Urinary bladder (tissue), 3 donors: ENCODE measurements at regions not wholly inside any gene's neighbourhood (a gene's known extent, or its start where the extent isn't known, plus 50 kb on each side); places are given as distances from the start of the nearest gene placed in this dataset.
"Not testable (repeated sequence)": the region's sequence is repeated elsewhere in the genome, so short reads cannot be mapped to it uniquely, and the experiment has no call there.

ENCODE experiments used
- DNase-seq: peaks from one replicate; pipeline ENCODE4 v3.0.0-alpha.2; 2015; ENCODE audit errors: extremely low spot score
- H3K27ac ChIP-seq: one replicate; pipeline ENCODE4 v1.5.1; 2013; ENCODE audit warnings: low read depth, mild to moderate bottlenecking, moderate library complexity
- H3K36me3 ChIP-seq: one replicate; pipeline ENCODE4 v1.6.1; 2013; ENCODE audit warnings: mild to moderate bottlenecking, moderate library complexity; ENCODE audit not compliant: insufficient read depth
- H3K4me1 ChIP-seq: one replicate; pipeline ENCODE4 v1.6.1; 2013; ENCODE audit warnings: mild to moderate bottlenecking, moderate library complexity; ENCODE audit not compliant: insufficient read depth
- H3K4me3 ChIP-seq: one replicate; pipeline ENCODE4 v1.5.1; 2013; ENCODE audit warnings: low read depth, low read length
- WGBS: extraction: QIAGEN DNeasy Blood & Tissue Kit; methylation state at CpG from one replicate; pipeline ENCODE4 v1.1.7; 2013; 5-methylcytosine and 5-hydroxymethylcytosine counted together
- donor health status: healthy with polysubstance abuse.
- donor health status: healthy.

DNA sequence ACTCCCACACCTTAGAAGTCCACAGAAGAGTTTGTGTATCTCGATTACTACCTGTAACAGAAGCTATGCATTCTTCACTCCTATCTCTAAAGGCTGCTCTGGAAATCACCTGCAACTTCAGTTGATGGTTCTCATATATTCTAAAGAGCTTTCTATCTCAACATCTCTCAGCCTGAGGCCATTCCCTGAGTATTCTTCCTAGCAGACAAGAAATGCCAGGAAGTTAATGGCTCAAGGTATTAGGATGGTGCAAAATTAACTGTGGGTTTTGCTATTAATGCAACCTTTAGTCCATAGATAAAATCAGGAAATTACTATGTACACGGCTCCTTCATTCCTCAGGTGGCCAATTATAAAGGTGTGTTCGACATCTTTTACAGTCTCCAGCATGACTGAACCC is 290.1 kb downstream of the ZNF716 start:
- H3K4me3 ChIP-seq, H3K4me1 ChIP-seq, H3K36me3 ChIP-seq, DNase-seq, H3K27ac ChIP-seq: not testable (repeated sequence)
- WGBS, result 48% methylated on average over 3 of the region's 3 CpGs

DNA sequence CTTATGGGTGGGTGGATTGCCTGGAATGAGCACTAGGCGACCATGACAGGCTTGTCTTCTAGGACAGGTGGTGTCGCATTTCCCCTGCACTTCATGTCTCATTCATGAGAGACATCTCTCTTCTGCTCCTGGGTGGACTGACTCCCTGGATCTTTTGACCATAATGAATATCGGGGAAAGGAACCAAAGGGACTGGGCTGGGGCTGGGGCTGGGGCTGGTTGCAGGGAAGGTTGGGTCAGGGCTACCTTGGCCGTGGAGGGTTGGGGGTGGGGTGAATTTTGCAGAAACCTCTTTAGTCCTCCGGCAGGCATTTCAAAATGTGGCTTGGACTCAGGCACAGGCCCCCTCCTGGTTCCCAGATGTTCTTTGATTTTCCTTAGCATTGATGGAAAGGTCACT is 319.2 kb downstream of the ZNF716 start:
- H3K4me1 ChIP-seq, result no peaks in the 10 kb centered on the region
- H3K27ac ChIP-seq, result no peak overlapping the region
- DNase-seq, result no peak
- H3K4me3 ChIP-seq, result no peak overlapping the region
- no peaks in the 10 kb centered on the region for H3K36me3 ChIP-seq
- 81% methylated on average over 5 of the region's 5 CpGs for WGBS

DNA sequence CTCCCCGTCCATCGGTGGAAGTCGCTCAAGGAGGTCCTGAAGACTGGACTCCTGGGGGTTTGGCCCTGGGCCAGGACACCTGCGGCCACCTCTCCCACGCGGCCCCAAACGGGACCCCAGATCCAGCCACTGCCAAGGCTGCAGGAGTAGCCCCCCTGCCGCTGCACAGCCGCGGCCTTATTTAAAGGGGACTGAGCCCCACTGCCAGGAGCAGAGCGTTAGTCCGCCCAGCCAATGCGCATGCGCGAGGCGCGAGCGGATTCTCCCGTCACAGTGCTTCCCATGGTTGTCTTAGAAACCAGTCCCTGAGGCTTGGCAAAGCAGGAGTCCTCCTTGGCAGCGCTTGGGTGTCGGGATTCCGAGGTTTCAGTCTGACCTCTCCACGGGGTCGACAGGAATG is 320.0 kb downstream of the ZNF716 start:
- WGBS, result 67% methylated on average over 24 of the region's 24 CpGs

DNA sequence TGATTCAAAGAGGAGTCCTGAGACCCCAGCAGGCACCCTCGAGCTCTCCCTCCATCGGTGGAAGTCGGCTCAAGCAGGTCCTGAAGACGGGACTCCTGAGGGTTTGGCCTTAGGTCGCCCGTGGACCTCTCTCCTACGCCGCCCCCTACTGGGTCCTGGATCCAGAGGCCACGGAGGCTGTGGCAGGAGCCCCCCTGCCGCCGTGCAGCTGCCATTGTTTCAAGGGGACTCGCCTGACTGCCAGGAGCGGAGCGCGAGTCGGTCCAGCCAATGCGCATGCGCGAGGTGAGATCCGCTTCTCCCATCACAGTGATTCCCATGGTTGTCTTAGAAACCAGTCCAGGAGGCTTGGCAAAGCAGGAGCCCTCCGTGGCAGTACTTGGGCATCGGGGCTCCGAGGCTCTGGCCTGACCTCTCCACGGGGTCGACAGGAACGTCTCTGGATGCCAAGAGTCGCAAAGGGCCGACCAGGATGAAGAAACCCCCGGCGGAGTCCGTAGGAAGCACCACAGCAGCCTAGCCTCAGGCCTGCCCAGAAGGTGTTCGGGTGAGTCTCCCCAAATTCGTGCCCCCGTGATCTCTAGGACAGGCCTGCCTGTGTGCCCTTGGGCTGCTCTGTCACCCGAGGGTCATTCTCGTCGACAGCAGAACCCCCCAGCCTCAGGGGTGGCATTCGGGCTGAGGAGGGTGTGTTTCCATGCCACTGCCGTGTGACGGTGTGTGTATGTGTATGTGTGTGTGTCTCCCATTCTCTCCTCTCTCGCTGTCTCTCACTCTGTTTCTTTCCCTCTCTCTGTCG is 322.3 kb downstream of the ZNF716 start:
- Histone ChIP-seq H3K27ac (no peak overlapping the region), H3K36me3 (no peaks in the 10 kb centered on the region), H3K4me1 (no peaks in the 10 kb centered on the region), H3K4me3 (no peak overlapping the region)
- WGBS, result 86% methylated on average over 42 of the region's 42 CpGs
- DNase-seq, result no peak

More for the DNA sequence above, 320.0 kb downstream of the ZNF716 start:
- Histone ChIP-seq H3K4me3 (no peak overlapping the region), H3K4me1 (no peaks in the 10 kb centered on the region), H3K27ac (no peak overlapping the region), H3K36me3 (no peaks in the 10 kb centered on the region)
- DNase-seq, result no peak

DNA sequence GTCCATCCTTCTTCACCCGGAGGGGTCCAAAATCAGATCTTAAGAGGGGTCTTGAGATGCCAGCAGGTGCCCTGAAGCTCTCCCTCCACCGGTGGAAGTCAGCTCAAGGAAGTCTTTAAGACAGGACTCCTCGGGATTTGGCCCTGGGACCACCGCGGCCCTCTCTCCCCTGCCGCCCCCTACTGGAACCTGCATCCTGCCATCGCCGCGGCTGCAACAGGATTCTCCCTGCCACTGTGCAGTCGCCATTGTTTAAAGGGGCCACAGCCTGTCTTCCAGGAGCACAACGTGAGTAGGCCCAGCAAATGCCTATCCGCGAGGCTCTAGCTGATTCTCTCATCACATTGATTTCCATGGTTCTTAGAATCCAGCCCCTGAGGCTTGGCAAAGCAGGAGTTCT is 324.3 kb downstream of the ZNF716 start:
- no peak overlapping the region for H3K27ac ChIP-seq
- DNase-seq, result no peak
- no peak overlapping the region for H3K4me3 ChIP-seq
- no peaks in the 10 kb centered on the region for H3K36me3 ChIP-seq
- H3K4me1 ChIP-seq, result no peaks in the 10 kb centered on the region
- WGBS, result 89% methylated on average over 13 of the region's 13 CpGs

DNA sequence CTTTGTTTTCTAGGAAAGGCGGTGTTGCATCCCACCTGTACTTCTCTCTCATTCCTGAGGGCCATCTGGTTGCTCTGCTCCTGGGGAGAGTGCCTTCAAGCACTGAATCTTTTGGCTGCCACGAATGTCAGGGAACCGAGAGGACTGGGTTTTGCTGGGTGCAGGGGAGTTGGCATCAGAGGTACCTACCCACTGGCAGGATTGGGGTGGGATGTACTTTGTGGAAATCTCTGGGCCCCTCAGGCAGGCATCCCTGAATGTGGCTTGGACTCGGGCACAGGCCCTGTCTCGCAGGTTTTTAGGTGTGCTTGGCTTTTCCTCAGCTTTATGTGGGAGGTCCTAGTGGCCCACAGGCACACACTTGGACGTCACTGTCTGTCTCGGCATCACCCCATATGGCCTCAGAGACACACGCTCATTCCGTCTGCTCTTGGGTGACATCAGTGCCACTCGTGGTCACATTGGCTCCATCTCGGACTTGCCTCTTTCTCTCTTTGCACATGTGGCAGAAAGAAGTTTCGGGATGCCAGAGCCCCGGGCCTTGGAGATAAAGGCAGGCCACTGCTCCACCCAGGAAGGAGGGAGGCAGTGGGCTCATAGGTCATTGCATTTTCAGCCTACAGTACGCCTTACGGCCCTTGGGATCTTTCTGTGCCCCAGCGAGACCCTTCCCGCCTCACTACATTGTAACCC is 325.6 kb downstream of the ZNF716 start:
- no peak for DNase-seq
- H3K27ac ChIP-seq, result no peak overlapping the region
- no peaks in the 10 kb centered on the region for H3K4me1 ChIP-seq
- no peaks in the 10 kb centered on the region for H3K36me3 ChIP-seq
- no peak overlapping the region for H3K4me3 ChIP-seq
- 80% methylated on average over 17 of the region's 17 CpGs for WGBS

DNA sequence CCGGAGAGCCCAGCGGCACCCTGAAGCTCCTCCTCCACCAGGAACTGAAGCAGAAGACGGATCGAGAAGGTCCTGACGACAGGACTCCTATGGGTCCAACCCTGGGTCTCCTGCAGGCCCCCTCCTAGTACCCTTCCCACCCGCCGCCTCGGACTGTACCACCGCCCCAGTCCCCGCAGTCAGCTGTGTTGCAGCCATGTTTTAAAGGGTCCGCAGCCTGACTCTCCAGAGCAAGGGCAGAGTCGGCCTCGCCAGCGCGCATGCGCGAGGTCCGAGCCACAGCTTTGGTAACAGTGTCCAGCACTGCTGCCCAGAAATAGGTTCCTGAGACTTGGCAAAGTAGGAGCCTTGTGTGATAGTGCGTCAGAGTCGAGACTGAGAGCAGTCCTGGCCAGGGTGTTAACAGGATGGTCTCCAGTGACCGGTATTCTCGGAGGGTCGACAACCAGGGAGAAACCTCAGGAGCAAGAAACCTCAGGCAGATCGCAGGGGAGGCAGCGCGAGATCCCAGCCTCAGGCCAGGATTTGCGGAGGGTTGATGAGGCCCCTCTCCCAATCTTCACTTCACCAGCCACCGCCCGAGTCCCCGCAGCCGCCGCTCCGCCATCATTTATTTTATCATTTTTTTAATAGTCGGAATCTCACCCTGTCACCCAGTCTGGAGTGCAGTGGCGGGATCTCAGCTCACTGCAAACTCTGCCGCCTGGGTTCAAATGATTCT is 326.3 kb downstream of the ZNF716 start:
- DNase-seq, H3K4me3 ChIP-seq, H3K36me3 ChIP-seq, H3K27ac ChIP-seq, H3K4me1 ChIP-seq: not testable (repeated sequence)
- WGBS, result 90% methylated on average over 36 of the region's 36 CpGs

DNA sequence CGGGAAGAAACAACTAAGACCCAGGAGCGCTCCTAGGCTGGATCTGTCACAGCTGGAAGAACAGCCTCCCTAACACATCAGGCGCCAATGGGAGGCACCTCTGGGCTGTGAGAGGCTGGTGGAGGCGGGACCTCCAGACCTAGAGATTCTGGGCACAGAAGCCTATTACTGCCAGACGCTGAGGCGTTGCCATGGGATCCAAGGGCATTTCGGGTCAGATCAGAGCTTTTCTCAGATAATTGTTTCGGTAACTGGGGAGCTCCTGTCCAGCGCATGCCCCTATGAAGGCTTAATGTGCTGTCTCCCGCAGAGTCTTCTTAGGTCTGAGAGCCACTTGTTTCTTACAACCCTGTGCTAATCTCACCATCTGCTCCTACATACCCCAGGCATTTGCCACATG is 339.2 kb downstream of the ZNF716 start:
- H3K36me3 ChIP-seq, result no peaks in the 10 kb centered on the region
- 79% methylated on average over 10 of the region's 10 CpGs for WGBS
- no peaks in the 10 kb centered on the region for H3K4me1 ChIP-seq
- no peak for DNase-seq
- H3K4me3 ChIP-seq, result no peak overlapping the region
- H3K27ac ChIP-seq, result no peak overlapping the region

DNA sequence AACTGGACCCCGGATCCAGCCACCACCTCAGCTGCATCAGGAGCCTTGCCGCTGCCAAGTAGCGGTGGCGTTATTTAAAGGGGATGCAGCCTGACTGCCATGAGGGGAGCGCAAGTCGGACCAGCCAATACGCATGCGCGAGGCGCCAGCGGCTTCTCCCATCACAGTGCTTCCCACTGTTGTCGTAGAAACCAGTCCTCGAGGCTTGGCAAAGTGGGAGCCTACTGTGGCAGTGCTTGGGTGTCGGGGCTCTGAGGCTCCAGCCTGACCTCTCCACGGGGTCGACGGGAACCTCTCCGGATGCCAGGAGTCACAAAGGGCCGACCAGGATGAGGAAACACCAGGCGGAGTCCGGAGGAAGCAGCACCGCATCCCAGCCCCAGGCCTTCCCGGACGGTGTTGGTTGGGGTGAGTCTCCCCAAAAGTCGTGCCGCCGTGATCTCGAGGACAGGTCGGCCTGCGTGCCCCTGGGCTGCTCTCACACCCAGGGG is 369.6 kb downstream of the ZNF716 start:
- DNase-seq, result no peak
- Histone ChIP-seq H3K4me1 (no peaks in the 10 kb centered on the region), H3K4me3 (no peak overlapping the region), H3K36me3 (no peaks in the 10 kb centered on the region), H3K27ac (no peak overlapping the region)
- 90% methylated on average over 30 of the region's 30 CpGs for WGBS

DNA sequence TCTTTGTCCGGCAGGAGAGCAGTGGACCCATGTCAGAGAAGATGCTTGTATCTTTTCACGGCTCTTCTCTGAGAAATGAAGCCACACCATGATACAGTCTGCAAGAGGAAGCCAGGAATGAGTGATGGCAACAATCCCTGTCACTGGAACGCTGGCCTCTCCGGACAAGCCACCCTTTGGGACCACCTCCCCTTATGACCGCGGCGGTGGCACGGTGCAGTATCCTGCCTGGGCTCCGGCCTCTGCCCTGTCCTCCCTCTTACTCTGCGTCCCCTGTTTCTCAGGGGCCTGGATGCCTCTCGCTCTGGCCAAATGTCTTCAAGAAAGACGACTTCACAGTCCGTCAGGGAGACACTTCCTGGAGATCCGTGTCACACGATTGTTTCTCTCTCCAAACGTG is 370.5 kb downstream of the ZNF716 start:
- DNase-seq, result no peak
- Histone ChIP-seq H3K4me1 (no peaks in the 10 kb centered on the region), H3K36me3 (no peaks in the 10 kb centered on the region), H3K27ac (no peak overlapping the region), H3K4me3 (no peak overlapping the region)
- WGBS, result 84% methylated on average over 16 of the region's 16 CpGs

DNA sequence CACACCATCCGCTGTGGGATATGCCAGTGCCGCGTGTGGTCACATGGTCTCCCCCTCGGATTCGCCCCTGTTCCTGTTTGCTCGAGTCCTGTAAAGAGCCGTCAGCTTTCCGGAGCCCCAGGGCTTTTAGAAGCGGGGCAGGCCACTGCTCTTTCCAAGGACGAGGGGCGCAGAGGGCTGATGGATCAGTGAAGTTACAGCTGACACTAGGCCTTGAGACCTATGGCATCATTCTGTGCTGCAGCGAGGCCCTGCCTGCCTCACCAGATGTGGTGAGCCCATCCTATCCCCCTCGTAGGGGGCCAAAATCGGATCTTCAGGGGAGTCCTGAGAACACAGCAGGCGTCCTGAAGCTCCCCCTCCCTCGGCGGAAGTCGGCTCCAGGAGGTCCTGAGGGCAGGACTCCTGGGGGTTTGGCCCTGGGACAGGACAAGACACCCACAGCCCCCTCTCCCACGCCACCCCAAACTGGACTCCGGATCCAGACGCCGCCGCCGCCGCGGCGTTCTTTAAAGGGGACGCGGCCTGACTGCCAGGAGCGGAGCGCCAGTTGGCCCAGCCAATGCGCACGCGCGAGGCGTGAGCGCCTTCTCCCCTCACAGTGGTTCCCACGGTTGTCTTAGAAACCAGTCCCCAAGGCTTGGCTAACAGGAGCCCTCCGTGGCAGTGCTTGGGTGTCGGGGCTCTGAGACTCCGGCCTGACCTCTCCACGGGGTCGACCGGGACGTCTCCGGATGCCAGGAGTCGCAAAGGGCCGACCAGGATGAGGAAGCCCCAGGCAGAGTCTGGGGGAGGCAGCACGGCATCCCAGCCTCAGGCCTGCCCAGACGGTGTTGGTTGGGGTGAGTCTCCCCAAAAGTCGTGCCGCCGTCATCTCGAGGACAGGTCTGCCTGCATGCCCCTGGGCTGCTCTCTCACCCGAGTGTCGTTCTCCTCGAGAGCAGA is 371.7 kb downstream of the ZNF716 start:
- Histone ChIP-seq H3K36me3 (no peaks in the 10 kb centered on the region), H3K27ac (no peak overlapping the region), H3K4me1 (no peaks in the 10 kb centered on the region), H3K4me3 (no peak overlapping the region)
- DNase-seq, result no peak
- WGBS, result 84% methylated on average over 57 of the region's 57 CpGs

DNA sequence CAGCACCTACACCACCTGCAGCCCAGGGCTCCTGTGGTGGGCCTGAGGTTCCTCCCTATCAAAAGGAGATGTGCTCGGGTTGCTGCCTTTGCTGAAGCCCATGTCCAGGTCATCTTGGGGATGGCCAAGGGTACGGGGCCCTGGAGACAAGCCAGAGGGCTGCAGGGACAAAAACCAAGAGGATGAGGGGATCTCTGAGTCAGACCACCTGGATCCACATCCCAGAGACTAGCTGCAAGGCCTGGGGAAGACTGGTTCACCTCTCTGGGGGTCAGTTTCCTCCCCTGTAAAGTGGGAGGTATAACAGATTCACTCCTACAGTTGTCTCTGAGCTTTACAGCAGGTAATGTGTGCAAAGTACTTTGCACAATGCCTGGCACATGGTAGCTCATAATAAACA is 376.6 kb downstream of the ZNF716 start:
- 43% methylated on average over 2 of the region's 2 CpGs for WGBS
- H3K36me3 ChIP-seq, H3K27ac ChIP-seq, H3K4me3 ChIP-seq, H3K4me1 ChIP-seq, DNase-seq: not testable (repeated sequence)

DNA sequence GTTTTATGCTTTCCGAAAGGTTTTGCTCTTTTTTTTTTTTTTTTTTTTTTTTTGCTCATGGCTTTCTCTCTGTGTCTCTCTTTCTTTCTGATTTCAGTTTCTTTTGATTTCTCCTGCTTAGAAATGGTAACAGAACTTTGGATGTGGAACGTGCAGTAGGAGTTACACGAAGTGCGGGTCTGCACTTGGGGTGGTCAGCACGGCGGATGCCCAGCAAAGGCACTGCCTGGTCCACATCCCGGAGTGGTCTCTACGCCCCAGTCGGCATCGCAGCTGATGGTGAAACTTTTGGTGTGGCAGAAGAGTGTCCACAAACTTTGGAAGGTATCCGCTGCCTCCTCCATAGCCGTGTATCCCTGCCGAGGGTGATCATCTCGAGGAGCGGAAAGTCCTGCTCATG is 385.2 kb downstream of the ZNF716 start:
- not testable (repeated sequence) for H3K4me3 ChIP-seq, H3K36me3 ChIP-seq, DNase-seq, H3K27ac ChIP-seq, H3K4me1 ChIP-seq
- 95% methylated on average over 9 of the region's 15 CpGs for WGBS
